HepG2 (cell line): ENCODE measurements at regions not wholly inside any gene's neighbourhood (a gene's known extent, or its start where the extent isn't known, plus 50 kb on each side); places are given as distances from the start of the nearest gene placed in this dataset.

ENCODE experiments used
- CC2D1A ChIP-seq: sonication (generic); formaldehyde crosslinking; IDR thresholded peaks from 2 replicates; pipeline ENCODE4 v1.8.1; 2023; ENCODE audit warnings: mild to moderate bottlenecking, missing genetic modification reagents
- CCAR2 ChIP-seq: fragments of 200-400 bp; formaldehyde crosslinking; optimal IDR thresholded peaks from 2 replicates; pipeline ENCODE3; 2018; ENCODE audit warnings: low read depth, mild to moderate bottlenecking, low read length, moderate library complexity
- GMEB2 ChIP-seq: IDR thresholded peaks from 2 replicates; pipeline ENCODE4 v1.6.1; 2016; ENCODE audit warnings: missing biosample characterization, missing genetic modification reagents, low read depth
- JUND ChIP-seq: sonication (generic); formaldehyde crosslinking; IDR thresholded peaks from 2 replicates; pipeline ENCODE4 v1.8.0; 2022; ENCODE audit warnings: mild to moderate bottlenecking, missing genetic modification reagents
- KDM4B ChIP-seq: sonication (generic); formaldehyde crosslinking; IDR thresholded peaks from 2 replicates; pipeline ENCODE4 v1.4.0; 2020; ENCODE audit warnings: missing genetic modification reagents
- NFE2 ChIP-seq: sonication (generic); formaldehyde crosslinking; IDR thresholded peaks from 2 replicates; pipeline ENCODE4 v1.4.0; 2020; ENCODE audit warnings: missing genetic modification reagents
- POLR2A ChIP-seq, 2 experiments: IDR thresholded peaks; 2 replicates each; pipeline ENCODE4 v1.6.1; 2011; ENCODE audit warnings: low read depth in 2 of 2, low read length in 2 of 2, mild to moderate bottlenecking in 1 of 2, moderate library complexity in 1 of 2; ENCODE audit not compliant: insufficient read depth in 1 of 2
- SRSF9 ChIP-seq: fragments of 200-400 bp; formaldehyde crosslinking; IDR thresholded peaks from 2 replicates; pipeline ENCODE4 v1.6.1; 2018; ENCODE audit warnings: borderline replicate concordance, mild to moderate bottlenecking, low read depth, low read length; ENCODE audit not compliant: insufficient read depth, poor library complexity, severe bottlenecking
- TOE1 ChIP-seq: sonication (generic); formaldehyde crosslinking; IDR thresholded peaks from 2 replicates; pipeline ENCODE4 v1.4.0; 2020; ENCODE audit warnings: mild to moderate bottlenecking, missing genetic modification reagents
- ZBTB26 ChIP-seq: IDR thresholded peaks from 2 replicates; pipeline ENCODE4 v1.6.1; 2016; ENCODE audit warnings: missing compliant biosample characterization, missing genetic modification reagents, borderline replicate concordance
- ZNF850 ChIP-seq: sonication (generic); formaldehyde crosslinking; conservative IDR thresholded peaks from 2 replicates; pipeline ENCODE4 v1.9.0; 2021; ENCODE audit warnings: mild to moderate bottlenecking, missing genetic modification reagents

- no peak for TF ChIP-seq KDM4B
- no peak for TF ChIP-seq ZNF850 (CRISPR knock-in tag)
- no peak for TF ChIP-seq GMEB2 (CRISPR knock-in tag)
- 0 out of 2 replicates have a peak, but pooled peaks have one; percentile 39 for TF ChIP-seq ZBTB26 (CRISPR knock-in tag)
- TF ChIP-seq TOE1 (CRISPR knock-in tag): peak; percentile 70; the same call in 1 of the 2 replicates
- TF ChIP-seq NFE2 (CRISPR knock-in tag): no peak
- TF ChIP-seq SRSF9: no peak
- TF ChIP-seq POLR2A (IDR thresholded peaks at IDR 0.05; ENCODE audit: insufficient read depth in 1 of 2, low read depth in 2 of 2, low read length in 2 of 2): no peak
- TF ChIP-seq JUND (CRISPR knock-in tag): no peak
- TF ChIP-seq CCAR2: no peak
- no peak for TF ChIP-seq CC2D1A
These were observed 145.9 kb downstream of the CCDC74A start for GRCh38 chr2:131673400-131674173.
